Liver (tissue), 8 donors: ENCODE measurements at regions not wholly inside any gene's neighbourhood (a gene's known extent, or its start where the extent isn't known, plus 50 kb on each side); places are given as distances from the start of the nearest gene placed in this dataset.

Experiments
- DNase-seq: peaks from one replicate; pipeline ENCODE4 v3.0.0-alpha.2; 2017; ENCODE audit warnings: low spot score
- H3K27ac ChIP-seq, 2 donors: one replicate each; pipeline ENCODE4 v1.7.0; 2013; ENCODE audit warnings: inconsistent platforms in 2 of 2, low read length in 2 of 2, control low read depth in 1 of 2, low read depth in 1 of 2, mild to moderate bottlenecking in 1 of 2
- H3K27me3 ChIP-seq, 4 donors: one replicate each; pipeline versions ENCODE4 v1.6.1 to v1.7.0; 2013; ENCODE audit warnings: low read length in 3 of 4, inconsistent platforms in 1 of 4, mild to moderate bottlenecking in 1 of 4, moderate library complexity in 1 of 4; ENCODE audit not compliant: control insufficient read depth in 4 of 4, insufficient read depth in 4 of 4
- H3K36me3 ChIP-seq, 4 donors: one replicate each; pipeline versions ENCODE4 v1.6.1 to v1.7.0; 2013; ENCODE audit warnings: low read length in 3 of 4, mild to moderate bottlenecking in 3 of 4, low read depth in 1 of 4, moderate library complexity in 1 of 4; ENCODE audit not compliant: control insufficient read depth in 4 of 4, insufficient read depth in 3 of 4
- H3K4me1 ChIP-seq, 4 donors: one replicate each; pipeline versions ENCODE4 v1.6.1 to v1.7.0; 2013; ENCODE audit warnings: low read length in 3 of 4, mild to moderate bottlenecking in 3 of 4, moderate library complexity in 1 of 4; ENCODE audit not compliant: control insufficient read depth in 4 of 4, insufficient read depth in 4 of 4
- H3K4me3 ChIP-seq, 3 donors: one replicate each; pipeline versions ENCODE4 v1.6.1 to v1.7.0; 2013; ENCODE audit warnings: low read length in 3 of 3, control low read depth in 1 of 3, low read depth in 1 of 3, mild to moderate bottlenecking in 1 of 3
- H3K9ac ChIP-seq, 2 donors: one replicate each; pipeline ENCODE4 v1.7.0; 2013; ENCODE audit warnings: low read length in 2 of 2, mild to moderate bottlenecking in 2 of 2, moderate library complexity in 2 of 2, control low read depth in 1 of 2, low read depth in 1 of 2
- H3K9me3 ChIP-seq, 4 donors: one replicate each; pipeline versions ENCODE4 v1.6.1 to v1.7.0; 2013; ENCODE audit warnings: low read length in 3 of 4; ENCODE audit not compliant: control insufficient read depth in 4 of 4
- ATF3 ChIP-seq: IDR thresholded peaks from 2 replicates; pipeline ENCODE4 v1.6.1; 2016; ENCODE audit warnings: antibody characterized with exemption
- CTCF ChIP-seq: fragments of 150-350 bp; IDR thresholded peaks from 2 replicates; pipeline ENCODE4 v1.5.1; 2017; ENCODE audit warnings: improper control_type of control experiment, low read depth, low read length; ENCODE audit not compliant: missing input control
- EGR1 ChIP-seq, 2 donors: IDR thresholded peaks; 2 replicates each; pipeline ENCODE4 v1.6.1; 2016 to 2018; ENCODE audit warnings: antibody characterized with exemption in 2 of 2, low read depth in 2 of 2
- FOXA1 ChIP-seq: IDR thresholded peaks from 2 replicates; pipeline ENCODE4 v1.6.1; 2016; ENCODE audit warnings: antibody characterized with exemption
- FOXA2 ChIP-seq: IDR thresholded peaks from 2 replicates; pipeline ENCODE4 v1.6.1; 2016; ENCODE audit warnings: antibody characterized with exemption
- GABPA ChIP-seq, 2 donors: IDR thresholded peaks in 1 of 2; conservative IDR thresholded peaks in 1 of 2; 2 replicates each; pipeline ENCODE4 v1.6.1; 2016; ENCODE audit warnings: antibody characterized with exemption in 2 of 2, mild to moderate bottlenecking in 1 of 2, moderate library complexity in 1 of 2
- HNF4A ChIP-seq, 2 donors: conservative IDR thresholded peaks; 2 replicates each; pipeline ENCODE4 v1.6.1; 2016; ENCODE audit warnings: antibody characterized with exemption in 2 of 2, mild to moderate bottlenecking in 2 of 2
- HNF4G ChIP-seq: IDR thresholded peaks from 2 replicates; pipeline ENCODE4 v1.6.1; 2016; ENCODE audit warnings: antibody characterized with exemption
- JUND ChIP-seq, 2 donors: IDR thresholded peaks; 2 replicates each; pipeline ENCODE4 v1.6.1; 2016; ENCODE audit warnings: antibody characterized with exemption in 2 of 2
- MAX ChIP-seq: IDR thresholded peaks from 2 replicates; pipeline ENCODE4 v1.6.1; 2016; ENCODE audit warnings: antibody characterized with exemption
- NR2F2 ChIP-seq: IDR thresholded peaks from 2 replicates; pipeline ENCODE4 v1.6.1; 2016; ENCODE audit warnings: antibody characterized with exemption
- RAD21 ChIP-seq, 2 donors: IDR thresholded peaks; 2 replicates each; pipeline ENCODE4 v1.6.1; 2016; ENCODE audit warnings: antibody characterized with exemption in 2 of 2, mild to moderate bottlenecking in 2 of 2
- REST ChIP-seq: IDR thresholded peaks from 2 replicates; pipeline ENCODE4 v1.6.1; 2016; ENCODE audit warnings: antibody characterized with exemption, mild to moderate bottlenecking
- RXRA ChIP-seq, 2 donors: IDR thresholded peaks; 2 replicates each; pipeline ENCODE4 v1.6.1; 2017 to 2018; ENCODE audit warnings: antibody characterized with exemption in 2 of 2, mild to moderate bottlenecking in 1 of 2
- SP1 ChIP-seq: IDR thresholded peaks from 2 replicates; pipeline ENCODE4 v1.6.1; 2018; ENCODE audit warnings: antibody characterized with exemption, mild to moderate bottlenecking
- TAF1 ChIP-seq: conservative IDR thresholded peaks from 2 replicates; pipeline ENCODE4 v1.6.1; 2016; ENCODE audit warnings: antibody characterized with exemption, mild to moderate bottlenecking
- YY1 ChIP-seq: IDR thresholded peaks from 2 replicates; pipeline ENCODE4 v1.6.1; 2016; ENCODE audit warnings: antibody characterized with exemption, mild to moderate bottlenecking
- ZBTB33 ChIP-seq: IDR thresholded peaks from 2 replicates; pipeline ENCODE4 v1.6.1; 2016; ENCODE audit warnings: antibody characterized with exemption
- WGBS: extraction: QIAGEN DNeasy Blood & Tissue Kit; methylation state at CpG from one replicate; pipeline ENCODE4 v1.1.7; 2013; 5-methylcytosine and 5-hydroxymethylcytosine counted together
- donor health status: healthy.
- donor health status: healthy.
- donor health status: healthy.
- donor health status: healthy.
- donor health status: healthy.

- H3K4me1 ChIP-seq: peaks cover 0 to 24% (median 18%) of the 10 kb centered on the region in 4 donors
- H3K4me3 ChIP-seq: no peak overlapping the region
- TF ChIP-seq GABPA (IDR thresholded peaks at IDR 0.05 in 1 of 2, conservative IDR thresholded peaks at IDR 0.05 in 1 of 2) (no peak), SP1 (no peak), MAX (no peak), HNF4A (conservative IDR thresholded peaks at IDR 0.05) (no peak), HNF4G (no peak), RXRA (IDR thresholded peaks at IDR 0.05) (no peak), ATF3 (no peak), ZBTB33 (no peak), TAF1 (no peak), EGR1 (IDR thresholded peaks at IDR 0.05; ENCODE audit: low read depth in 2 of 2) (no peak), YY1 (no peak), FOXA1 (no peak), CTCF (no peak), RAD21 (IDR thresholded peaks at IDR 0.05) (no peak), REST (no peak), JUND (IDR thresholded peaks at IDR 0.05) (no peak), FOXA2 (no peak), NR2F2 (no peak)
- no peak overlapping the region for H3K9ac ChIP-seq
- no peak for DNase-seq
- H3K9me3 ChIP-seq: no peaks in the 10 kb centered on the region
- H3K27ac ChIP-seq: no peak overlapping the region
- H3K36me3 ChIP-seq: no peaks in the 10 kb centered on the region
- H3K27me3 ChIP-seq: no peaks in the 10 kb centered on the region
Observed at GRCh38 chr13:22196777-22197176, 525.9 kb downstream of the FGF9 start.

GRCh38 chr13:22198001-22198400 is 527.1 kb downstream of the FGF9 start:
- no peaks in the 10 kb centered on the region for H3K36me3 ChIP-seq
- H3K9me3 ChIP-seq: no peaks in the 10 kb centered on the region
- H3K27me3 ChIP-seq: no peaks in the 10 kb centered on the region
- H3K9ac ChIP-seq: no peak overlapping the region
- peaks cover 0 to 24% (median 18%) of the 10 kb centered on the region in 4 donors for H3K4me1 ChIP-seq
- H3K27ac ChIP-seq: no peak overlapping the region
- no peak for DNase-seq
- no peak for TF ChIP-seq MAX
- TF ChIP-seq RAD21 (IDR thresholded peaks at IDR 0.05): no peak
- no peak for TF ChIP-seq FOXA2
- TF ChIP-seq EGR1 (IDR thresholded peaks at IDR 0.05; ENCODE audit: low read depth in 2 of 2): no peak
- TF ChIP-seq ATF3: no peak
- TF ChIP-seq HNF4A (conservative IDR thresholded peaks at IDR 0.05): no peak
- no peak for TF ChIP-seq REST
- TF ChIP-seq YY1: no peak
- TF ChIP-seq SP1: no peak
- no peak for TF ChIP-seq TAF1
- TF ChIP-seq GABPA (IDR thresholded peaks at IDR 0.05 in 1 of 2, conservative IDR thresholded peaks at IDR 0.05 in 1 of 2): no peak
- no peak overlapping the region for H3K4me3 ChIP-seq
- WGBS: 37% methylated on average over 4 of the region's 4 CpGs
